Pancreas (tissue), 10 donors: ENCODE measurements at regions not wholly inside any gene's neighbourhood (a gene's known extent, or its start where the extent isn't known, plus 50 kb on each side); places are given as distances from the start of the nearest gene placed in this dataset.

Source experiments
- ATAC-seq, 4 donors: fragments of 200-7000 bp; cut with Tn5 transposase; one replicate each; pipeline versions ENCODE4 v1.8.0 to v1.9.1; 2020; ENCODE audit warnings: mild to moderate bottlenecking in 4 of 4, moderate library complexity in 4 of 4
- DNase-seq, 6 donors: peaks; one replicate each; pipeline ENCODE4 v3.0.0-alpha.2; 2020
- FAIRE-seq: peaks from 2 replicates; lab custom pipeline; 2012; peaks lifted over from hg19 to GRCh38; lab: Jason Lieb, UNC
- H3K27ac ChIP-seq, 4 donors: fragments of 200-600 bp; sonication (generic); 1 replicate in 3 of 4; 2 replicates in 1 of 4; pipeline versions ENCODE4 v1.5.0 to v1.8.0; 2020
- H3K27me3 ChIP-seq, 4 donors: fragments of 200-600 bp; one replicate each; pipeline ENCODE4 v1.8.0; 2021
- H3K36me3 ChIP-seq, 3 donors: fragments of 200-600 bp; sonication (generic) in 1 of 3; one replicate each; pipeline versions ENCODE4 v1.5.0 to v1.8.0; 2020 to 2021
- H3K4me1 ChIP-seq, 3 donors: fragments of 200-600 bp; one replicate each; pipeline ENCODE4 v1.8.0; 2021
- H3K4me3 ChIP-seq, 4 donors: fragments of 200-600 bp; sonication (generic) in 2 of 4; one replicate each; pipeline versions ENCODE4 v1.5.0 to v1.8.0; 2020 to 2021
- H3K9me3 ChIP-seq, 4 donors: fragments of 200-600 bp; one replicate each; pipeline ENCODE4 v1.8.0; 2021
- WGBS, 2 donors: extraction: QIAGEN DNeasy Blood & Tissue Kit; methylation state at CpG; one replicate each; pipeline ENCODE4 v1.1.7; 2013; 5-methylcytosine and 5-hydroxymethylcytosine counted together
- intact Hi-C, 3 donors: fragments of 100-400 bp; cut with DNase I; formaldehyde crosslinking; loops; one replicate each; pipeline versions ENCODE4 v1.11.1 to v1.14.2; 2022
- TF ChIP-seq, protein P1 (sequence below), 4 donors: fragments of 200-600 bp; sonication (generic) in 3 of 4; IDR thresholded peaks; one replicate each; pipeline versions ENCODE4 v1.5.0 to v1.8.0; 2021; ENCODE audit warnings: antibody characterized with exemption in 4 of 4
- donor health status: healthy with polysubstance abuse.
- donor health status: DM: no; HTN: no; CAD: no; lungs with moderate emphysema.
- donor health status: DM: no; HTN: no; CAD: no.
- donor health status: control.
- donor health status: control.
- donor health status: Bipolar disorder and iron deficiency.
- donor health status: DM: yes; HTN: yes; CAD: no.
- donor health status: DM: no; HTN: no; CAD: no.
- donor health status: DM: no; HTN: no; CAD: no.
- donor health status: DM: yes; HTN: yes; CAD: no.

DNA sequence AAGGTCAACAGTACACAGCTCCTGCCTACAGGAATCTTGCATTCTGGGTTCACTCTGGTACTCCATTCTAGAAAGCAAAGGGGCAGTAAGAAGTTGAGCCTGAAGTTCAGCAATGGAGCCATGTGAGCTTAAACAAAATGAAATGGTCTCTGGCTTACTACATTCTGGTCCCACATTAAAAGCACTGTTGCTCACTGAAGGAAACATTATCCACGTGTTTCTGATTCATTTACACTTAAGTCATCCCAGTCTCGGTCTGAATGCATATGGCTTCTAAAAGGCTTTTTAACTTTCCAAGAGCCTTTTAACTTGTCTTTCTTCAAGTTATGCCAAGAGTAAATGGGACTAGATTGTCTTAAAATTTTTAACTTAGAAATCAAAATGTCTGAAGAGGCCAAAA lies 177.8 kb downstream of the LNPK start:
- H3K4me3 ChIP-seq = no peak overlapping the region
- TF ChIP-seq, protein P1, sequence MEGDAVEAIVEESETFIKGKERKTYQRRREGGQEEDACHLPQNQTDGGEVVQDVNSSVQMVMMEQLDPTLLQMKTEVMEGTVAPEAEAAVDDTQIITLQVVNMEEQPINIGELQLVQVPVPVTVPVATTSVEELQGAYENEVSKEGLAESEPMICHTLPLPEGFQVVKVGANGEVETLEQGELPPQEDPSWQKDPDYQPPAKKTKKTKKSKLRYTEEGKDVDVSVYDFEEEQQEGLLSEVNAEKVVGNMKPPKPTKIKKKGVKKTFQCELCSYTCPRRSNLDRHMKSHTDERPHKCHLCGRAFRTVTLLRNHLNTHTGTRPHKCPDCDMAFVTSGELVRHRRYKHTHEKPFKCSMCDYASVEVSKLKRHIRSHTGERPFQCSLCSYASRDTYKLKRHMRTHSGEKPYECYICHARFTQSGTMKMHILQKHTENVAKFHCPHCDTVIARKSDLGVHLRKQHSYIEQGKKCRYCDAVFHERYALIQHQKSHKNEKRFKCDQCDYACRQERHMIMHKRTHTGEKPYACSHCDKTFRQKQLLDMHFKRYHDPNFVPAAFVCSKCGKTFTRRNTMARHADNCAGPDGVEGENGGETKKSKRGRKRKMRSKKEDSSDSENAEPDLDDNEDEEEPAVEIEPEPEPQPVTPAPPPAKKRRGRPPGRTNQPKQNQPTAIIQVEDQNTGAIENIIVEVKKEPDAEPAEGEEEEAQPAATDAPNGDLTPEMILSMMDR (IDR thresholded peaks at IDR 0.05) = no peak
- ATAC-seq (no peak), DNase-seq (no peak), FAIRE-seq (no peak)
- H3K4me1 ChIP-seq = no peaks in the 10 kb centered on the region
- intact Hi-C loops = no loop called here
- no peaks in the 10 kb centered on the region for H3K9me3 ChIP-seq
- H3K27me3 ChIP-seq = no peaks in the 10 kb centered on the region
- no peaks in the 10 kb centered on the region for H3K36me3 ChIP-seq
- WGBS, 2 donors = 73 to 76% methylated on average over 2 of the region's 2 CpGs
- H3K27ac ChIP-seq = no peak overlapping the region

DNA sequence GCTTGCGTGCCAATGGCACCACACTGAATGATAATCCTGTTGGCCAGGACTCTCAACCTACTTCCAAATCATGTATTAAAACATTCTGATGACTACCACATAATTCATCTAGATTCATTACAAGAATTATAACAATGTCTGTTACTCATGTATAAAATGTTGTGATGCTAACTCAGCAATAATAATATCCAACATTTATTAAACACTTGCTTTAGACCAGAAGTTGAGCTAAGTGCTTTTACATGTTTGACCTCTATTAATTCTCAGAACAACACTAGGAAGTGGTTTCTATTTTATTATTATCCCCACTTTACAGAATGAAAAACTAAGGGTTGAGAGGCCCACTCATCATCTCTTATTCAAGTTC lies 178.4 kb downstream of the LNPK start:
- FAIRE-seq = no peak
- Histone ChIP-seq H3K4me1 (no peaks in the 10 kb centered on the region), H3K4me3 (no peak overlapping the region), H3K36me3 (no peaks in the 10 kb centered on the region), H3K27me3 (no peaks in the 10 kb centered on the region), H3K27ac (no peak overlapping the region), H3K9me3 (no peaks in the 10 kb centered on the region)
- DNase-seq = no peak
- 91 to 96% methylated on average over 1 of the region's 1 CpG for WGBS, 2 donors
- TF ChIP-seq, protein P1 (IDR thresholded peaks at IDR 0.05) = no peak
- ATAC-seq = no peak
- intact Hi-C loops = no loop called here

DNA sequence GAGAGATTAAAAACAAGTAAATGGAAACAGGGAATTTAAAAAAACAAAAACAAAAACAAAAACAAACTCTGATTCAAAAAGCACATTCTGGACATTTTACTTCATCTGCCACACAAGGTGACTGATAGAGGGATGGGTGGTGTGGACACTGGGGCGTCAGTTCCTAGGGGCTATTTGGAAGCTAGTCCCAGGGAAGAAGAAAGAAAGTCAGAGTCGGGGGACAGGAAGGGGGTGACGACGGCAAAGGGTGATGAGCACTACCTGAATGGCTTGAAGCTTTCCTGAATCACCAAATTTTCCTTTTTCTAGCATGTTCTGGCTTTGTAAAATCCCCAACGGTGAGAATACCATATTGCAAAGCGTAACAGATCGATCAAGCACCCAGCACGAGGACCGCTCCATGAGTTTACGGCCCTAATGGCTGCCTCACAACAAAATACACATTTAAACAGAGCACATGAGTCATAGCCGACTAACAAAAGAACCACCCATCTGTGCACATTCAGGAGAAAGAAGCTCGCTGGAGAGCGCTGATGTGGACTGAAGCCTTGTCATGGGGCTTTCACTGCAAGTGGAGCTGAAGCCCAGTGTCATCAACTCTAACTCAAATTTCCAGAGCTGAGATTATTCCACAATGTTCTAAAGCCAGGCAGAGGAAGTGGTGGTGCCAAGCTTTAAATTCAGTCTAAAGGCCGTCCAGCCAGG lies 178.9 kb downstream of the LNPK start:
- no peak for FAIRE-seq
- WGBS, 2 donors = 80 to 81% methylated on average over 14 of the region's 14 CpGs

DNA sequence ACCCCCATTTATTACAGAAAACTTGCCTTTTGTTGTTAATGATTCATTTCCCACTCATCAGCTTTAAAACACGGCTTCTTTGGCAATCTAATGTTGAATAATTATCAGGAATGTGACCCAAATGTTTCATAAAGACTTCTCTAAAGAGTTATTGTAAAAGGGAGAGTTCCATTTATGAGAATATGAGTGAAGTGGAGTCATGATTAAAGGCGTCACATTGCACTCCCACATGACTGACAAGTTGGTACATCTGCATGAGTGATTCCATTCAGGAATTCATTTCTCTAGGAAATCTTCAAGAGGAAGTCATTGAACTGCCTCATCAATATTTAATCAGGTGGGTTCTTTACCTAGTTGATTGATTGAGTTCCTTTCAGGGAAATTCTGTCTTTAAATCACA lies 184.8 kb downstream of the LNPK start:
- 62 to 68% methylated on average over 2 of the region's 2 CpGs for WGBS, 2 donors
- FAIRE-seq (no peak), DNase-seq (no peak), ATAC-seq (no peak)
- H3K9me3 ChIP-seq = no peaks in the 10 kb centered on the region
- H3K36me3 ChIP-seq = no peaks in the 10 kb centered on the region
- no peaks in the 10 kb centered on the region for H3K27me3 ChIP-seq
- no peak overlapping the region for H3K27ac ChIP-seq
- no peak overlapping the region for H3K4me3 ChIP-seq
- intact Hi-C loops = no loop called here
- no peaks in the 10 kb centered on the region for H3K4me1 ChIP-seq
- TF ChIP-seq, protein P1 (IDR thresholded peaks at IDR 0.05) = no peak

More for the DNA sequence above, 178.9 kb downstream of the LNPK start:
- TF ChIP-seq, protein P1 (IDR thresholded peaks at IDR 0.05) = no peak
- Histone ChIP-seq H3K36me3 (no peaks in the 10 kb centered on the region), H3K4me1 (no peaks in the 10 kb centered on the region), H3K27me3 (no peaks in the 10 kb centered on the region), H3K9me3 (no peaks in the 10 kb centered on the region), H3K27ac (no peak overlapping the region), H3K4me3 (no peak overlapping the region)
- intact Hi-C loops = no loop called here
- no peak for ATAC-seq
- DNase-seq = no peak

DNA sequence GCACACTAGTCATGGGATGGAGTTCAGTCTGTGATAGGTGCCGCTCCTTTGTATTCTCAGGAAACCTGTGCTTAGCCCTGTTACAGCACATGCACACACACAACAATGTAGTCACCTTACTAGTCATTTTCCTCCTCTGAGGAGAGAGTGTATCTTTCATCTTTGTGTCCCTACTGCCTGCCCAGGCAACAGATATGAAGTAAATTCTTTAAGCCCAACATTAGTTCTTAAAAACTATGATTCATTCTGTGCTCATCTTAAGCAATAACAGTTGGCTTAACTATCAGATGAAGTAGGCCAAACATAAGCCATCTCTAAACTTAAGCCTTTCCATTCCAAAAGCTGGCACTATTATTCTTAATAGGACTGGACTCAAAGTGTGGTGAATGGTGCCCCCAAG lies 186.5 kb downstream of the LNPK start:
- ATAC-seq = no peak
- DNase-seq = no peak
- Histone ChIP-seq H3K36me3 (no peaks in the 10 kb centered on the region), H3K4me3 (no peak overlapping the region), H3K9me3 (no peaks in the 10 kb centered on the region), H3K27me3 (no peaks in the 10 kb centered on the region), H3K27ac (no peak overlapping the region), H3K4me1 (no peaks in the 10 kb centered on the region)
- intact Hi-C loops = no loop called here
- TF ChIP-seq, protein P1 (IDR thresholded peaks at IDR 0.05) = no peak
- WGBS, 2 donors = 89 to 100% methylated on average over 1 of the region's 1 CpG
- FAIRE-seq = no peak
